Vagina (tissue), 2 donors: ENCODE measurements at regions not wholly inside any gene's neighbourhood (a gene's known extent, or its start where the extent isn't known, plus 50 kb on each side); places are given as distances from the start of the nearest gene placed in this dataset.

Source experiments
- POLR2A ChIP-seq, 2 donors: fragments of 450-650 bp; IDR thresholded peaks; one replicate each; pipeline ENCODE4 v1.6.1; 2017; ENCODE audit warnings: antibody characterized with exemption in 2 of 2, mild to moderate bottlenecking in 2 of 2, moderate library complexity in 2 of 2
- POLR2AphosphoS5 ChIP-seq, 2 donors: sonication (generic); formaldehyde crosslinking; IDR thresholded peaks; one replicate each; pipeline ENCODE4 v1.9.0; 2017; ENCODE audit warnings: antibody characterized with exemption in 2 of 2, mild to moderate bottlenecking in 2 of 2, low read depth in 1 of 2; ENCODE audit not compliant: insufficient read depth in 1 of 2

GRCh38 chr13:40342901-40343300 is 323.5 kb downstream of the FOXO1 start:
- TF ChIP-seq POLR2A (IDR thresholded peaks at IDR 0.05) (no peak), POLR2AphosphoS5 (IDR thresholded peaks at IDR 0.05; ENCODE audit: insufficient read depth in 1 of 2, low read depth in 1 of 2) (no peak)
